Stimulated activated naive CD4-positive, alpha-beta T cell treated with Interleukin-2 at 50 U/mL for 16 hours (primary cell): ENCODE measurements at regions not wholly inside any gene's neighbourhood (a gene's known extent, or its start where the extent isn't known, plus 50 kb on each side); places are given as distances from the start of the nearest gene placed in this dataset.
"Not testable (repeated sequence)": the region's sequence is repeated elsewhere in the genome, so short reads cannot be mapped to it uniquely, and the experiment has no call there.

Source experiments
- DNase-seq: peaks from one replicate; lab custom pipeline; 2025; lab: John Stamatoyannopoulos, UW

GRCh38 chr4:58871509-58871908, 1761.3 kb upstream of the IGFBP7 start:
- no peak for DNase-seq

GRCh38 chr4:58849026-58849425, 1738.8 kb upstream of the IGFBP7 start:
- DNase-seq = no peak

- no peak for DNase-seq
Measured at GRCh38 chr4:58843455-58843854, 1733.3 kb upstream of the IGFBP7 start.

- DNase-seq = no peak
Measured at GRCh38 chr4:58833126-58833525, 1722.9 kb upstream of the IGFBP7 start.

- no peak for DNase-seq
Measured at GRCh38 chr4:58825278-58825677, 1715.1 kb upstream of the IGFBP7 start.

GRCh38 chr4:58818560-58818959, 1708.4 kb upstream of the IGFBP7 start:
- DNase-seq = not testable (repeated sequence)

GRCh38 chr4:58809948-58810347, 1699.8 kb upstream of the IGFBP7 start:
- DNase-seq = no peak

- DNase-seq = no peak
Measured at GRCh38 chr4:58809366-58809765, 1699.2 kb upstream of the IGFBP7 start.

GRCh38 chr4:58808817-58809216, 1698.6 kb upstream of the IGFBP7 start:
- no peak for DNase-seq

- no peak for DNase-seq
Measured at GRCh38 chr4:58807843-58808615, 1697.8 kb upstream of the IGFBP7 start.

GRCh38 chr4:58776627-58777026, 1666.4 kb upstream of the IGFBP7 start:
- DNase-seq = no peak

GRCh38 chr4:58767598-58767997, 1657.4 kb upstream of the IGFBP7 start:
- DNase-seq = no peak

GRCh38 chr4:58766763-58767162, 1656.6 kb upstream of the IGFBP7 start:
- no peak for DNase-seq

GRCh38 chr4:58761563-58761962, 1651.4 kb upstream of the IGFBP7 start:
- no peak for DNase-seq

GRCh38 chr4:58760737-58761136, 1650.6 kb upstream of the IGFBP7 start:
- no peak for DNase-seq

GRCh38 chr4:58760100-58760499, 1649.9 kb upstream of the IGFBP7 start:
- DNase-seq = no peak

- DNase-seq = no peak
Measured at GRCh38 chr4:58749206-58749605, 1639.0 kb upstream of the IGFBP7 start.

- DNase-seq = no peak
Measured at GRCh38 chr4:58740897-58741296, 1630.7 kb upstream of the IGFBP7 start.

GRCh38 chr4:58739275-58739674, 1629.1 kb upstream of the IGFBP7 start:
- no peak for DNase-seq

- DNase-seq = no peak
Measured at GRCh38 chr4:58738375-58738774, 1628.2 kb upstream of the IGFBP7 start.

GRCh38 chr4:58734030-58734674, 1624.0 kb upstream of the IGFBP7 start:
- no peak for DNase-seq

- no peak for DNase-seq
Measured at GRCh38 chr4:58732973-58733372, 1622.8 kb upstream of the IGFBP7 start.

- DNase-seq = no peak
Measured at GRCh38 chr4:58723954-58724353, 1613.8 kb upstream of the IGFBP7 start.

- DNase-seq = no peak
Measured at GRCh38 chr4:58711039-58711438, 1600.9 kb upstream of the IGFBP7 start.
